H9 (cell line): ENCODE measurements at regions not wholly inside any gene's neighbourhood (a gene's known extent, or its start where the extent isn't known, plus 50 kb on each side); places are given as distances from the start of the nearest gene placed in this dataset.

Source experiments
- DNase-seq: peaks from one replicate; pipeline ENCODE4 v3.0.0-alpha.2; 2017
- H2AFZ ChIP-seq: one replicate; pipeline ENCODE4 v1.6.1; 2013; ENCODE audit warnings: mild to moderate bottlenecking, low read length, control low read depth, moderate library complexity
- H2AK5ac ChIP-seq: 2 replicates; pipeline ENCODE4 v1.6.1; 2013; ENCODE audit warnings: low read length, control low read depth, mixed read lengths; ENCODE audit not compliant: insufficient read length
- H2BK120ac ChIP-seq: one replicate; pipeline ENCODE4 v1.6.1; 2013; ENCODE audit warnings: low read depth, mild to moderate bottlenecking, low read length, control low read depth, inconsistent platforms; ENCODE audit not compliant: poor library complexity, severe bottlenecking
- H2BK12ac ChIP-seq: 2 replicates; pipeline ENCODE4 v1.6.1; 2013; ENCODE audit warnings: low read length, control low read depth, mixed read lengths, low read depth; ENCODE audit not compliant: insufficient read length
- H2BK15ac ChIP-seq: 2 replicates; pipeline ENCODE4 v1.6.1; 2013; ENCODE audit warnings: low read depth, low read length, control low read depth
- H2BK20ac ChIP-seq: one replicate; pipeline ENCODE4 v1.6.1; 2013; ENCODE audit warnings: low read depth, mild to moderate bottlenecking, low read length, control low read depth, inconsistent platforms; ENCODE audit not compliant: poor library complexity, severe bottlenecking
- H2BK5ac ChIP-seq: 2 replicates; pipeline ENCODE4 v1.6.1; 2013; ENCODE audit warnings: low read length, control low read depth, mixed read lengths; ENCODE audit not compliant: insufficient read length
- H3K14ac ChIP-seq: 2 replicates; pipeline ENCODE4 v1.6.1; 2013; ENCODE audit warnings: low read length, control low read depth; ENCODE audit not compliant: insufficient read depth
- H3K18ac ChIP-seq: 2 replicates; pipeline ENCODE4 v1.6.1; 2013; ENCODE audit warnings: low read depth, mild to moderate bottlenecking, mixed read lengths, low read length, control low read depth; ENCODE audit not compliant: insufficient read length
- H3K23ac ChIP-seq: 2 replicates; pipeline ENCODE4 v1.6.1; 2013; ENCODE audit warnings: low read length, control low read depth, mixed read lengths, low read depth; ENCODE audit not compliant: insufficient read length
- H3K23me2 ChIP-seq: 2 replicates; pipeline ENCODE4 v1.6.1; 2013; ENCODE audit warnings: low read depth, mild to moderate bottlenecking, mixed read lengths, low read length, control low read depth; ENCODE audit not compliant: insufficient read length, poor library complexity, severe bottlenecking
- H3K27ac ChIP-seq: 2 replicates; pipeline ENCODE4 v1.5.1; 2013; ENCODE audit warnings: low read length, control low read depth, mixed read lengths, low read depth; ENCODE audit not compliant: insufficient read length
- H3K27me3 ChIP-seq: 2 replicates; pipeline ENCODE4 v1.6.1; 2013; ENCODE audit warnings: low read length, control low read depth, inconsistent platforms; ENCODE audit not compliant: insufficient read depth
- H3K4ac ChIP-seq: 2 replicates; pipeline ENCODE4 v1.6.1; 2013; ENCODE audit warnings: low read depth, mild to moderate bottlenecking, control low read depth, inconsistent platforms, low read length, moderate library complexity
- H3K4me1 ChIP-seq: 2 replicates; pipeline ENCODE4 v1.6.1; 2013; ENCODE audit warnings: low read length, control low read depth, inconsistent platforms; ENCODE audit not compliant: insufficient read depth
- H3K4me2 ChIP-seq: 2 replicates; pipeline ENCODE4 v1.6.1; 2013; ENCODE audit warnings: low read length, control low read depth, mixed read lengths; ENCODE audit not compliant: insufficient read length, insufficient read depth
- H3K56ac ChIP-seq: 2 replicates; pipeline ENCODE4 v1.6.1; 2013; ENCODE audit warnings: low read depth, mild to moderate bottlenecking, mixed read lengths, low read length, control low read depth; ENCODE audit not compliant: insufficient read length
- H3K79me1 ChIP-seq: 2 replicates; pipeline ENCODE4 v1.6.1; 2013; ENCODE audit warnings: low read depth, mild to moderate bottlenecking, moderate library complexity, low read length, control low read depth, inconsistent platforms; ENCODE audit not compliant: insufficient read depth, poor library complexity, severe bottlenecking
- H3K79me2 ChIP-seq: 2 replicates; pipeline ENCODE4 v1.6.1; 2013; ENCODE audit warnings: low read length, control low read depth, inconsistent platforms; ENCODE audit not compliant: insufficient read depth
- H3K9ac ChIP-seq: 2 replicates; pipeline ENCODE4 v1.6.1; 2013; ENCODE audit warnings: low read length, control low read depth, mixed read lengths; ENCODE audit not compliant: insufficient read length; ENCODE audit errors: extremely low read depth
- H3K9me3 ChIP-seq: one replicate; pipeline ENCODE4 v1.6.1; 2013; ENCODE audit warnings: low read depth, low read length, inconsistent platforms; ENCODE audit not compliant: control insufficient read depth
- H3T11ph ChIP-seq: one replicate; pipeline ENCODE4 v1.6.1; 2013; ENCODE audit warnings: mild to moderate bottlenecking, low read length, control low read depth, inconsistent platforms
- H4K20me1 ChIP-seq: one replicate; pipeline ENCODE4 v1.6.1; 2013; ENCODE audit not compliant: control insufficient read depth, insufficient read length, insufficient read depth
- H4K5ac ChIP-seq: 2 replicates; pipeline ENCODE4 v1.6.1; 2013; ENCODE audit warnings: low read depth, mild to moderate bottlenecking, mixed read lengths, low read length, control low read depth; ENCODE audit not compliant: insufficient read length
- H4K8ac ChIP-seq: replicated peaks from 2 replicates; pipeline ENCODE4 v1.6.1; 2013; ENCODE audit warnings: low read length, control low read depth, mixed read lengths, low read depth; ENCODE audit not compliant: insufficient read length
- H4K91ac ChIP-seq: 2 replicates; pipeline ENCODE4 v1.6.1; 2013; ENCODE audit warnings: low read depth, mild to moderate bottlenecking, moderate library complexity, mixed read lengths, low read length, control low read depth; ENCODE audit not compliant: insufficient read length
- H3K27ac Mint-ChIP-seq, 3 experiments: 2 replicates in 2 of 3; 3 replicates in 1 of 3; pipeline ENCODE4 v1.8.0; 2020 to 2021; ENCODE audit warnings: mixed read lengths in 3 of 3, mild to moderate bottlenecking in 1 of 3, moderate library complexity in 1 of 3
- H3K27me3 Mint-ChIP-seq: 2 replicates; pipeline ENCODE4 v1.8.0; 2021; ENCODE audit warnings: low read depth, mild to moderate bottlenecking, moderate library complexity, mixed read lengths
- H3K36me3 Mint-ChIP-seq, 3 experiments: 2 replicates in 2 of 3; 3 replicates in 1 of 3; pipeline ENCODE4 v1.8.0; 2020 to 2021; ENCODE audit warnings: low read depth in 3 of 3, mixed read lengths in 3 of 3; ENCODE audit not compliant: insufficient read depth in 1 of 3
- H3K4me1 Mint-ChIP-seq, 2 experiments: 2 replicates each; pipeline ENCODE4 v1.8.0; 2020; ENCODE audit warnings: mixed read lengths in 2 of 2
- H3K4me3 Mint-ChIP-seq, 2 experiments: 2 replicates in 1 of 2; 3 replicates in 1 of 2; pipeline ENCODE4 v1.8.0; 2020 to 2021; ENCODE audit warnings: mild to moderate bottlenecking in 2 of 2, mixed read lengths in 2 of 2, moderate library complexity in 1 of 2
- H3K9me3 Mint-ChIP-seq, 2 experiments: 2 replicates in 1 of 2; 3 replicates in 1 of 2; pipeline ENCODE4 v1.8.0; 2020; ENCODE audit warnings: mild to moderate bottlenecking in 2 of 2, mixed read lengths in 2 of 2, moderate library complexity in 1 of 2
- WGBS: extraction: QIAGEN DNeasy Blood & Tissue Kit; methylation state at CpG from one replicate; pipeline ENCODE4 v1.1.7; 2013; ENCODE audit warnings: missing lambda C conversion rate, low lambda C conversion rate, mixed read lengths; ENCODE audit not compliant: insufficient read length; ENCODE audit errors: extremely low coverage; 5-methylcytosine and 5-hydroxymethylcytosine counted together
- TF ChIP-seq, protein P1 (sequence below): fragments of 200-600 bp; sonication (generic); conservative IDR thresholded peaks from 3 replicates; pipeline ENCODE4 v1.8.0; 2021; ENCODE audit warnings: antibody characterized with exemption, mild to moderate bottlenecking

DNA sequence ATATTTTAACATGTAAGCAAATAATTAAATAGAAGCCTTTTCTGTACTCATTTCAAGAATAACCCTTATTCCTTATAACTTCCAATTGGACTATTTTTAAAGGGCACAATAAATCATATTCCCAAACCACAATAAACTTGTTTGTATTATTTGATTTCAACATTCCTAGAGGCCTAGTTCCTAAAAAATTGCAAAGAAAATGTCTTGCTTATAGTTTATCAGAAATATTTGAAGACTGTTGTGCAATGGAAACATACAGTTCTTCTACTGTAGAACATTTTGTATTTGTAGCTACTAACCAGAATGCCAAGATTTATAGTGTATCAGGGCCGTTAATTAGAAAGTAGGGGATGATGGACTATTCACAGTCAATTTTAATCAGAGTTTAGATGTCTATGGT lies 1037.0 kb upstream of the CDH18 start:
- H3K9me3 Mint-ChIP-seq, result peaks cover 5 to 12% of the 10 kb centered on the region in 2 experiments; a peak in 4 of 5 replicates
- Histone ChIP-seq H3T11ph (no peak overlapping the region), H4K5ac (no peak overlapping the region), H3K23ac (no peak overlapping the region), H2BK120ac (no peak overlapping the region), H3K79me1 (no peaks in the 10 kb centered on the region), H3K56ac (no peak overlapping the region), H3K79me2 (no peaks in the 10 kb centered on the region), H3K4ac (no peak overlapping the region), H3K14ac (no peak overlapping the region), H4K8ac (no peak overlapping the region), H3K4me2 (no peak overlapping the region), H2AFZ (no peak overlapping the region), H2BK20ac (no peak overlapping the region), H2AK5ac (no peak overlapping the region), H3K18ac (no peak overlapping the region), H3K27ac (no peak overlapping the region), H4K91ac (no peak overlapping the region), H4K20me1 (no peaks in the 10 kb centered on the region), H3K9me3 (no peaks in the 10 kb centered on the region), H3K27me3 (no peaks in the 10 kb centered on the region), H2BK12ac (no peak overlapping the region), H3K23me2 (peaks cover 2% of the 10 kb centered on the region), H3K9ac (no peak overlapping the region), H2BK15ac (no peak overlapping the region), H3K4me1 (no peaks in the 10 kb centered on the region), H2BK5ac (no peak overlapping the region)
- no peak overlapping the region for H3K4me3 Mint-ChIP-seq
- H3K4me1 Mint-ChIP-seq, result no peaks in the 10 kb centered on the region
- no peak overlapping the region for H3K27ac Mint-ChIP-seq
- H3K36me3 Mint-ChIP-seq, result peaks cover 0 to 5% (median 0%) of the 10 kb centered on the region in 3 experiments; a peak in 3 of 7 replicates
- no CpG with 5 or more reads among the region's 1 CpG for WGBS
- TF ChIP-seq, protein P1, sequence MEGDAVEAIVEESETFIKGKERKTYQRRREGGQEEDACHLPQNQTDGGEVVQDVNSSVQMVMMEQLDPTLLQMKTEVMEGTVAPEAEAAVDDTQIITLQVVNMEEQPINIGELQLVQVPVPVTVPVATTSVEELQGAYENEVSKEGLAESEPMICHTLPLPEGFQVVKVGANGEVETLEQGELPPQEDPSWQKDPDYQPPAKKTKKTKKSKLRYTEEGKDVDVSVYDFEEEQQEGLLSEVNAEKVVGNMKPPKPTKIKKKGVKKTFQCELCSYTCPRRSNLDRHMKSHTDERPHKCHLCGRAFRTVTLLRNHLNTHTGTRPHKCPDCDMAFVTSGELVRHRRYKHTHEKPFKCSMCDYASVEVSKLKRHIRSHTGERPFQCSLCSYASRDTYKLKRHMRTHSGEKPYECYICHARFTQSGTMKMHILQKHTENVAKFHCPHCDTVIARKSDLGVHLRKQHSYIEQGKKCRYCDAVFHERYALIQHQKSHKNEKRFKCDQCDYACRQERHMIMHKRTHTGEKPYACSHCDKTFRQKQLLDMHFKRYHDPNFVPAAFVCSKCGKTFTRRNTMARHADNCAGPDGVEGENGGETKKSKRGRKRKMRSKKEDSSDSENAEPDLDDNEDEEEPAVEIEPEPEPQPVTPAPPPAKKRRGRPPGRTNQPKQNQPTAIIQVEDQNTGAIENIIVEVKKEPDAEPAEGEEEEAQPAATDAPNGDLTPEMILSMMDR, result no peak
- DNase-seq, result no peak
- no peaks in the 10 kb centered on the region for H3K27me3 Mint-ChIP-seq
